OCI-LY7 (cell line): ENCODE measurements at regions not wholly inside any gene's neighbourhood (a gene's known extent, or its start where the extent isn't known, plus 50 kb on each side); places are given as distances from the start of the nearest gene placed in this dataset.

ENCODE experiments used
- EZH2phosphoT487 ChIP-seq: fragments of 200-600 bp; sonication (generic); IDR thresholded peaks from 2 replicates; pipeline ENCODE4 v1.6.1; 2018; ENCODE audit warnings: low read depth, borderline replicate concordance, mild to moderate bottlenecking, mixed run types, antibody characterized with exemption, low read length, moderate library complexity, mixed read lengths
- TF ChIP-seq, protein P1 (sequence below): fragments of 200-600 bp; sonication (generic); conservative IDR thresholded peaks from 2 replicates; pipeline ENCODE4 v1.5.1; 2014; ENCODE audit warnings: mild to moderate bottlenecking, antibody characterized with exemption, low read length, moderate library complexity, mixed read lengths

- TF ChIP-seq, protein P1, sequence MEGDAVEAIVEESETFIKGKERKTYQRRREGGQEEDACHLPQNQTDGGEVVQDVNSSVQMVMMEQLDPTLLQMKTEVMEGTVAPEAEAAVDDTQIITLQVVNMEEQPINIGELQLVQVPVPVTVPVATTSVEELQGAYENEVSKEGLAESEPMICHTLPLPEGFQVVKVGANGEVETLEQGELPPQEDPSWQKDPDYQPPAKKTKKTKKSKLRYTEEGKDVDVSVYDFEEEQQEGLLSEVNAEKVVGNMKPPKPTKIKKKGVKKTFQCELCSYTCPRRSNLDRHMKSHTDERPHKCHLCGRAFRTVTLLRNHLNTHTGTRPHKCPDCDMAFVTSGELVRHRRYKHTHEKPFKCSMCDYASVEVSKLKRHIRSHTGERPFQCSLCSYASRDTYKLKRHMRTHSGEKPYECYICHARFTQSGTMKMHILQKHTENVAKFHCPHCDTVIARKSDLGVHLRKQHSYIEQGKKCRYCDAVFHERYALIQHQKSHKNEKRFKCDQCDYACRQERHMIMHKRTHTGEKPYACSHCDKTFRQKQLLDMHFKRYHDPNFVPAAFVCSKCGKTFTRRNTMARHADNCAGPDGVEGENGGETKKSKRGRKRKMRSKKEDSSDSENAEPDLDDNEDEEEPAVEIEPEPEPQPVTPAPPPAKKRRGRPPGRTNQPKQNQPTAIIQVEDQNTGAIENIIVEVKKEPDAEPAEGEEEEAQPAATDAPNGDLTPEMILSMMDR, result no peak
- no peak for TF ChIP-seq EZH2phosphoT487
These were observed 69.4 kb upstream of the ALX4 start for GRCh38 chr11:44379141-44380008.
